Esophagus squamous epithelium (tissue), 4 donors: ENCODE measurements at regions not wholly inside any gene's neighbourhood (a gene's known extent, or its start where the extent isn't known, plus 50 kb on each side); places are given as distances from the start of the nearest gene placed in this dataset.

Source experiments
- POLR2A ChIP-seq, 4 donors: fragments of 450-650 bp; IDR thresholded peaks; one replicate each; pipeline ENCODE4 v1.6.1; 2017; ENCODE audit warnings: antibody characterized with exemption in 4 of 4, mild to moderate bottlenecking in 4 of 4, moderate library complexity in 3 of 4
- TF ChIP-seq, protein P1 (sequence below), 6 experiments: fragments of 450-650 bp in 4 of 6; fragments of 200-600 bp in 2 of 6; sonication (generic) in 2 of 6; IDR thresholded peaks; one replicate each; pipeline ENCODE4 v1.5.1; 2016 to 2019; ENCODE audit warnings: antibody characterized with exemption in 6 of 6, mild to moderate bottlenecking in 4 of 6, moderate library complexity in 4 of 6

DNA sequence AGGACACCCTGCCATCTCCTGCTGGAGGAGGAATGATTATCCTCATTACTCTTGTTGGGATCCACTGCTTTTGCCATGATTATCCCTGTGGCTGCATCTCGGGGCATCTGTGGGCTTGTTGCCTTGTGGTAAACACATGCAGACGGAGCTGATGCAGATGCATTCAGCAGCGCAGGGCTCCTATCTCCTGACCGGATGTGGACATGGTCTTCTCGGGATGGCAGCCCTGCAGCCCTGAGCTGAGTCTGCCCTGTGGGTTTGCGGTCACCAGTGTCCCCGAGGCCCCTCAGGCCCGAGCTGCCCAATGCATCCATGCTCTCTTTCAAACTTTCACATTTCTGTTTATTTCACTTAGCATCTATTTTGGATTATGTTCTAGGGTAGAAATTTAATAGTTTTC lies 250.4 kb upstream of the IRX1 start:
- TF ChIP-seq, protein P1, sequence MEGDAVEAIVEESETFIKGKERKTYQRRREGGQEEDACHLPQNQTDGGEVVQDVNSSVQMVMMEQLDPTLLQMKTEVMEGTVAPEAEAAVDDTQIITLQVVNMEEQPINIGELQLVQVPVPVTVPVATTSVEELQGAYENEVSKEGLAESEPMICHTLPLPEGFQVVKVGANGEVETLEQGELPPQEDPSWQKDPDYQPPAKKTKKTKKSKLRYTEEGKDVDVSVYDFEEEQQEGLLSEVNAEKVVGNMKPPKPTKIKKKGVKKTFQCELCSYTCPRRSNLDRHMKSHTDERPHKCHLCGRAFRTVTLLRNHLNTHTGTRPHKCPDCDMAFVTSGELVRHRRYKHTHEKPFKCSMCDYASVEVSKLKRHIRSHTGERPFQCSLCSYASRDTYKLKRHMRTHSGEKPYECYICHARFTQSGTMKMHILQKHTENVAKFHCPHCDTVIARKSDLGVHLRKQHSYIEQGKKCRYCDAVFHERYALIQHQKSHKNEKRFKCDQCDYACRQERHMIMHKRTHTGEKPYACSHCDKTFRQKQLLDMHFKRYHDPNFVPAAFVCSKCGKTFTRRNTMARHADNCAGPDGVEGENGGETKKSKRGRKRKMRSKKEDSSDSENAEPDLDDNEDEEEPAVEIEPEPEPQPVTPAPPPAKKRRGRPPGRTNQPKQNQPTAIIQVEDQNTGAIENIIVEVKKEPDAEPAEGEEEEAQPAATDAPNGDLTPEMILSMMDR (IDR thresholded peaks at IDR 0.05), result no peak
- no peak for TF ChIP-seq POLR2A (IDR thresholded peaks at IDR 0.05)
